ENCODE measurements at regions not wholly inside any gene's neighbourhood (a gene's known extent, or its start where the extent isn't known, plus 50 kb on each side); places are given as distances from the start of the nearest gene placed in this dataset.

- no peak overlapping the region for H3K9ac ChIP-seq (ENCODE audit: low read length)
- H3K27me3 ChIP-seq (replicated peaks; ENCODE audit: insufficient read depth, low read length) = no peaks in the 10 kb centered on the region
- no peaks in the 10 kb centered on the region for H3F3A ChIP-seq (ENCODE audit: insufficient read depth, low read length)
- no peaks in the 10 kb centered on the region for H3K79me2 ChIP-seq (ENCODE audit: low read length)
- no peaks in the 10 kb centered on the region for H3K4me1 ChIP-seq (ENCODE audit: low read length)
- no peaks in the 10 kb centered on the region for H3K9me2 ChIP-seq (replicated peaks; ENCODE audit: insufficient read depth, low read length)
- H2AFZ ChIP-seq (ENCODE audit: low read length) = no peak overlapping the region
- no peak overlapping the region for H3K4me2 ChIP-seq (ENCODE audit: low read depth, low read length)
- no peaks in the 10 kb centered on the region for H4K20me1 ChIP-seq (ENCODE audit: insufficient read depth, low read length)
- no peaks in the 10 kb centered on the region for H3K9me3 ChIP-seq (replicated peaks; ENCODE audit: insufficient read depth, low read length)
- DNase-seq = no peak
- H3K4me3 ChIP-seq (ENCODE audit: low read length) = no peak overlapping the region
- TF ChIP-seq CTCF (IDR thresholded peaks at IDR 0.05; ENCODE audit: low read length) = no peak
- no peak for TF ChIP-seq EZH2phosphoT487 (IDR thresholded peaks at IDR 0.05; ENCODE audit: low read length)
- no peak for TF ChIP-seq EZH2 (optimal IDR thresholded peaks at IDR 0.05; ENCODE audit: low read depth, low read length)
- no peak overlapping the region for H3K27ac ChIP-seq (ENCODE audit: low read length)
- no peaks in the 10 kb centered on the region for H3K36me3 ChIP-seq (replicated peaks; ENCODE audit: insufficient read depth, low read length)
These were observed 197.5 kb downstream of the CYLD start for GRCh38 chr16:50939356-50939755.

- H4K20me1 ChIP-seq (ENCODE audit: insufficient read depth, low read length) = no peaks in the 10 kb centered on the region
These were observed 197.0 kb downstream of the CYLD start for GRCh38 chr16:50938932-50939331.

GRCh38 chr16:50933262-50933661, 191.4 kb downstream of the CYLD start:
- no peaks in the 10 kb centered on the region for H3K79me2 ChIP-seq (ENCODE audit: low read length)
- no peaks in the 10 kb centered on the region for H3K4me1 ChIP-seq (ENCODE audit: low read length)
- no peaks in the 10 kb centered on the region for H3K9me2 ChIP-seq (replicated peaks; ENCODE audit: insufficient read depth, low read length)
- H3K9ac ChIP-seq (ENCODE audit: low read length) = no peak overlapping the region
- H2AFZ ChIP-seq (ENCODE audit: low read length) = no peak overlapping the region
- no peaks in the 10 kb centered on the region for H3K27me3 ChIP-seq (replicated peaks; ENCODE audit: insufficient read depth, low read length)
- no peaks in the 10 kb centered on the region for H3K9me3 ChIP-seq (replicated peaks; ENCODE audit: insufficient read depth, low read length)
- H3K27ac ChIP-seq (ENCODE audit: low read length) = no peak overlapping the region
- TF ChIP-seq CTCF (IDR thresholded peaks at IDR 0.05; ENCODE audit: low read length) (no peak), EZH2phosphoT487 (IDR thresholded peaks at IDR 0.05; ENCODE audit: low read length) (no peak), EZH2 (optimal IDR thresholded peaks at IDR 0.05; ENCODE audit: low read depth, low read length) (no peak)
- no peaks in the 10 kb centered on the region for H4K20me1 ChIP-seq (ENCODE audit: insufficient read depth, low read length)
- no peak for DNase-seq
- H3F3A ChIP-seq (ENCODE audit: insufficient read depth, low read length) = no peaks in the 10 kb centered on the region
- H3K4me2 ChIP-seq (ENCODE audit: low read depth, low read length) = no peak overlapping the region
- no peaks in the 10 kb centered on the region for H3K36me3 ChIP-seq (replicated peaks; ENCODE audit: insufficient read depth, low read length)
- H3K4me3 ChIP-seq (ENCODE audit: low read length) = no peak overlapping the region

More at GRCh38 chr16:50938932-50939331, 197.0 kb downstream of the CYLD start:
- no peak overlapping the region for H3K9ac ChIP-seq (ENCODE audit: low read length)
- no peaks in the 10 kb centered on the region for H3K9me3 ChIP-seq (replicated peaks; ENCODE audit: insufficient read depth, low read length)
- H3F3A ChIP-seq (ENCODE audit: insufficient read depth, low read length) = no peaks in the 10 kb centered on the region
- H3K27me3 ChIP-seq (replicated peaks; ENCODE audit: insufficient read depth, low read length) = no peaks in the 10 kb centered on the region
- no peak overlapping the region for H2AFZ ChIP-seq (ENCODE audit: low read length)
- H3K4me2 ChIP-seq (ENCODE audit: low read depth, low read length) = no peak overlapping the region
- no peaks in the 10 kb centered on the region for H3K79me2 ChIP-seq (ENCODE audit: low read length)
- H3K4me3 ChIP-seq (ENCODE audit: low read length) = no peak overlapping the region
- no peak for DNase-seq
- no peaks in the 10 kb centered on the region for H3K9me2 ChIP-seq (replicated peaks; ENCODE audit: insufficient read depth, low read length)
- no peaks in the 10 kb centered on the region for H3K4me1 ChIP-seq (ENCODE audit: low read length)
- no peak overlapping the region for H3K27ac ChIP-seq (ENCODE audit: low read length)
- H3K36me3 ChIP-seq (replicated peaks; ENCODE audit: insufficient read depth, low read length) = no peaks in the 10 kb centered on the region
- TF ChIP-seq EZH2phosphoT487 (IDR thresholded peaks at IDR 0.05; ENCODE audit: low read length) (no peak), CTCF (IDR thresholded peaks at IDR 0.05; ENCODE audit: low read length) (no peak), EZH2 (optimal IDR thresholded peaks at IDR 0.05; ENCODE audit: low read depth, low read length) (no peak)

Measured in MM.1S (cell line).